GM23338 (cell line): ENCODE measurements at regions not wholly inside any gene's neighbourhood (a gene's known extent, or its start where the extent isn't known, plus 50 kb on each side); places are given as distances from the start of the nearest gene placed in this dataset.

Experiments
- ATAC-seq: fragments of 200-7000 bp; cut with Tn5 transposase; 3 replicates; pipeline ENCODE4 v1.9.1; 2020
- DNase-seq: peaks from one replicate; pipeline ENCODE4 v3.0.0-alpha.2; 2015; ENCODE audit warnings: low spot score
- H2AFZ ChIP-seq: fragments of 200-600 bp; sonication (generic); 2 replicates; pipeline ENCODE4 v1.8.0; 2016; ENCODE audit warnings: antibody characterized with exemption, mild to moderate bottlenecking, moderate library complexity
- H3F3A ChIP-seq: fragments of 200-600 bp; sonication (generic); replicated peaks from 2 replicates; pipeline ENCODE4 v1.8.0; 2017; ENCODE audit warnings: antibody characterized with exemption, mixed run types, low read depth
- H3K27ac ChIP-seq: fragments of 200-600 bp; sonication (generic); 2 replicates; pipeline ENCODE4 v1.6.1; 2016; ENCODE audit warnings: low read depth
- H3K27me3 ChIP-seq: fragments of 200-600 bp; sonication (generic); 2 replicates; pipeline ENCODE4 v1.8.0; 2016; ENCODE audit warnings: mild to moderate bottlenecking, mixed run types, moderate library complexity; ENCODE audit not compliant: insufficient read depth
- H3K36me3 ChIP-seq: fragments of 200-600 bp; sonication (generic); 2 replicates; pipeline ENCODE4 v1.8.0; 2016; ENCODE audit warnings: mild to moderate bottlenecking; ENCODE audit not compliant: insufficient read depth
- H3K4me1 ChIP-seq: fragments of 200-600 bp; sonication (generic); 2 replicates; pipeline ENCODE4 v1.8.0; 2016; ENCODE audit warnings: mild to moderate bottlenecking, moderate library complexity; ENCODE audit not compliant: insufficient read depth
- H3K4me2 ChIP-seq: fragments of 200-600 bp; sonication (generic); 2 replicates; pipeline ENCODE4 v1.7.1; 2017; ENCODE audit warnings: mixed run types
- H3K4me3 ChIP-seq: fragments of 200-600 bp; sonication (generic); 2 replicates; pipeline ENCODE4 v1.6.1; 2016; ENCODE audit warnings: mixed run types
- H3K79me2 ChIP-seq: fragments of 200-600 bp; sonication (generic); replicated peaks from 2 replicates; pipeline ENCODE4 v1.8.0; 2017; ENCODE audit warnings: mild to moderate bottlenecking; ENCODE audit not compliant: insufficient read depth
- H3K9me2 ChIP-seq: fragments of 200-600 bp; sonication (generic); 2 replicates; pipeline ENCODE4 v1.8.0; 2017; ENCODE audit not compliant: insufficient read depth
- H4K20me1 ChIP-seq: fragments of 200-600 bp; sonication (generic); replicated peaks from 2 replicates; pipeline ENCODE4 v1.8.0; 2017; ENCODE audit warnings: mild to moderate bottlenecking; ENCODE audit not compliant: insufficient read depth
- H3K27ac Mint-ChIP-seq: 2 replicates; pipeline ENCODE4 v1.8.0; 2020; ENCODE audit warnings: inconsistent platforms, mild to moderate bottlenecking, moderate library complexity, mixed read lengths
- H3K27me3 Mint-ChIP-seq: 3 replicates; pipeline ENCODE4 v1.8.0; 2022; ENCODE audit warnings: low read depth, mild to moderate bottlenecking, moderate library complexity, mixed read lengths, inconsistent platforms; ENCODE audit not compliant: insufficient read depth, poor library complexity
- H3K36me3 Mint-ChIP-seq: 3 replicates; pipeline ENCODE4 v1.8.0; 2021; ENCODE audit warnings: low read depth, mild to moderate bottlenecking, inconsistent platforms, moderate library complexity, mixed read lengths
- H3K4me1 Mint-ChIP-seq: 3 replicates; pipeline ENCODE4 v1.8.0; 2020; ENCODE audit warnings: mild to moderate bottlenecking, inconsistent platforms, mixed read lengths
- H3K4me3 Mint-ChIP-seq: 3 replicates; pipeline ENCODE4 v1.8.0; 2021; ENCODE audit warnings: moderate library complexity, mild to moderate bottlenecking, inconsistent platforms, mixed read lengths
- H3K9me3 Mint-ChIP-seq: 3 replicates; pipeline ENCODE4 v1.8.0; 2020; ENCODE audit warnings: moderate library complexity, mild to moderate bottlenecking, inconsistent platforms, mixed read lengths
- CREB1 ChIP-seq: fragments of 250-450 bp; sonication (Bioruptor Pico); IDR thresholded peaks from 2 replicates; pipeline ENCODE4 v1.5.0; 2020; ENCODE audit warnings: low read depth, mild to moderate bottlenecking, moderate library complexity
- EZH2 ChIP-seq: fragments of 200-600 bp; sonication (generic); IDR thresholded peaks from one replicate; pipeline ENCODE4 v1.8.0; 2017; ENCODE audit warnings: antibody characterized with exemption, mild to moderate bottlenecking, low read depth; ENCODE audit not compliant: unreplicated experiment
- EZH2phosphoT487 ChIP-seq: fragments of 200-600 bp; sonication (generic); IDR thresholded peaks from one replicate; pipeline ENCODE4 v1.8.1; 2018; ENCODE audit warnings: antibody characterized with exemption; ENCODE audit not compliant: unreplicated experiment
- NANOG ChIP-seq: IDR thresholded peaks from 2 replicates; pipeline ENCODE4 v1.6.1; 2016; ENCODE audit warnings: antibody characterized with exemption, borderline replicate concordance
- TF ChIP-seq, protein P1 (sequence below): IDR thresholded peaks from one replicate; pipeline ENCODE4 v1.6.1; 2018; ENCODE audit warnings: antibody characterized with exemption; ENCODE audit not compliant: unreplicated experiment
- TF ChIP-seq, protein P2 (sequence below), 2 experiments: fragments of 200-600 bp in 1 of 2; sonication (generic) in 1 of 2; conservative IDR thresholded peaks; 2 replicates each; pipeline versions ENCODE4 v1.5.1 to v1.6.1; 2016 to 2017; ENCODE audit warnings: antibody characterized with exemption in 2 of 2, low read depth in 2 of 2, mild to moderate bottlenecking in 2 of 2, moderate library complexity in 1 of 2
- TF ChIP-seq, protein P3 (sequence below): fragments of 250-450 bp; sonication (Bioruptor Pico); IDR thresholded peaks from 2 replicates; pipeline ENCODE4 v1.5.0; 2020; ENCODE audit warnings: mild to moderate bottlenecking, moderate library complexity
- TF ChIP-seq, protein P4 (sequence below): IDR thresholded peaks from 2 replicates; pipeline ENCODE4 v1.6.1; 2016; ENCODE audit warnings: antibody characterized with exemption

DNA sequence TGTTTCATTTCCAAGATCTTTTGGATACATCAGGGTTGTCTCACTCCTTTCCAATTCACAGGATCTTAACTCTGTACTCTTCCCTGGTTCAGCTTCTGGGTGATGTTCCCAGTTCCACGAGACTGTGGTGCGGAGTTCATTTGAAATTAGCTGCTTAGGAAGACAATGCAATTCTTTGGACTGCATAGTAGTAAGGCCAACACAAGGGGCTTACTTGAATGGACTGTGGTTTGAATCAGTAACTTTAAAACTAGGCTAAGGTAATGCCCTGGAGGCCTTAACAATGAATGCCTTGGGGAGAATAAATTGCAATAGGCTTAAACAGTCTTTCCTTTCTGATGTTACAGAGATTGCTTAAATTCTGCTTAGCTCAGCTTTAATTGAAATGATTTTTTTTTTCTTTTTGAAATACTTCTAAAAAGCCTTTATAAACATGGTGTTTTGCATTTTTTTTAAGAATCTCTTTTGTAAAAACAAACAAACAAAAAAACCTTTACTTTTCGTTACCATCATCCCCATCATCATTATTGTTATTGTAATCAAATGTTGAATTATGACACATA, 133.8 kb upstream of the MEF2C start (continued):
- TF ChIP-seq, protein P1, sequence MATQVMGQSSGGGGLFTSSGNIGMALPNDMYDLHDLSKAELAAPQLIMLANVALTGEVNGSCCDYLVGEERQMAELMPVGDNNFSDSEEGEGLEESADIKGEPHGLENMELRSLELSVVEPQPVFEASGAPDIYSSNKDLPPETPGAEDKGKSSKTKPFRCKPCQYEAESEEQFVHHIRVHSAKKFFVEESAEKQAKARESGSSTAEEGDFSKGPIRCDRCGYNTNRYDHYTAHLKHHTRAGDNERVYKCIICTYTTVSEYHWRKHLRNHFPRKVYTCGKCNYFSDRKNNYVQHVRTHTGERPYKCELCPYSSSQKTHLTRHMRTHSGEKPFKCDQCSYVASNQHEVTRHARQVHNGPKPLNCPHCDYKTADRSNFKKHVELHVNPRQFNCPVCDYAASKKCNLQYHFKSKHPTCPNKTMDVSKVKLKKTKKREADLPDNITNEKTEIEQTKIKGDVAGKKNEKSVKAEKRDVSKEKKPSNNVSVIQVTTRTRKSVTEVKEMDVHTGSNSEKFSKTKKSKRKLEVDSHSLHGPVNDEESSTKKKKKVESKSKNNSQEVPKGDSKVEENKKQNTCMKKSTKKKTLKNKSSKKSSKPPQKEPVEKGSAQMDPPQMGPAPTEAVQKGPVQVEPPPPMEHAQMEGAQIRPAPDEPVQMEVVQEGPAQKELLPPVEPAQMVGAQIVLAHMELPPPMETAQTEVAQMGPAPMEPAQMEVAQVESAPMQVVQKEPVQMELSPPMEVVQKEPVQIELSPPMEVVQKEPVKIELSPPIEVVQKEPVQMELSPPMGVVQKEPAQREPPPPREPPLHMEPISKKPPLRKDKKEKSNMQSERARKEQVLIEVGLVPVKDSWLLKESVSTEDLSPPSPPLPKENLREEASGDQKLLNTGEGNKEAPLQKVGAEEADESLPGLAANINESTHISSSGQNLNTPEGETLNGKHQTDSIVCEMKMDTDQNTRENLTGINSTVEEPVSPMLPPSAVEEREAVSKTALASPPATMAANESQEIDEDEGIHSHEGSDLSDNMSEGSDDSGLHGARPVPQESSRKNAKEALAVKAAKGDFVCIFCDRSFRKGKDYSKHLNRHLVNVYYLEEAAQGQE, result no peak
- TF ChIP-seq EZH2phosphoT487, result no peak

DNA sequence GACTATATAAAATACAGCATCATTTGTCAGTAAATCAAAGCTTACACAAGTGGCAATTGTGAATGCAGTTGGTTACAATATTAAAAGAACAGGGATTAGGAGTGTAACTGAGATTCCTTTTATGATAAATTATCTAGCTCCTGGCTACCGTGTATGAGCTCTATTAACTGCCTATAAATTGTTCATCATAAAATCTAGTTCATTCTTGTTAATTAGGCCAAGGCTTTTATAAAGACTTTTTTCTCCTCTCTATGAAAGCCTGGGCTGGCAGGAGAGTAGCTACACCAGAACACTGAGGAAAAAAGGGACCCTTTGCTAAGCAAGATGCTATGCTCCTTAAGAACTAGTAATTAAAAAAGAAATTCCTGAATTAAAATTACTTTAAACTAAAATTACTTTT, 132.4 kb upstream of the MEF2C start:
- Histone ChIP-seq H3K9me2 (no peaks in the 10 kb centered on the region), H3K4me2 (no peak overlapping the region), H3K36me3 (no peaks in the 10 kb centered on the region), H3K4me3 (no peak overlapping the region), H2AFZ (no peak overlapping the region), H4K20me1 (no peaks in the 10 kb centered on the region), H3F3A (no peaks in the 10 kb centered on the region), H3K27me3 (no peaks in the 10 kb centered on the region), H3K27ac (no peak overlapping the region), H3K4me1 (peaks cover 18% of the 10 kb centered on the region), H3K79me2 (no peaks in the 10 kb centered on the region)
- no peak for ATAC-seq
- Mint-ChIP-seq H3K36me3 (no peaks in the 10 kb centered on the region), H3K4me1 (peaks cover 23% of the 10 kb centered on the region), H3K27me3 (peaks cover 2% of the 10 kb centered on the region), H3K9me3 (no peaks in the 10 kb centered on the region), H3K27ac (no peak overlapping the region), H3K4me3 (no peak overlapping the region)
- DNase-seq, result no peak
- TF ChIP-seq, protein P2, sequence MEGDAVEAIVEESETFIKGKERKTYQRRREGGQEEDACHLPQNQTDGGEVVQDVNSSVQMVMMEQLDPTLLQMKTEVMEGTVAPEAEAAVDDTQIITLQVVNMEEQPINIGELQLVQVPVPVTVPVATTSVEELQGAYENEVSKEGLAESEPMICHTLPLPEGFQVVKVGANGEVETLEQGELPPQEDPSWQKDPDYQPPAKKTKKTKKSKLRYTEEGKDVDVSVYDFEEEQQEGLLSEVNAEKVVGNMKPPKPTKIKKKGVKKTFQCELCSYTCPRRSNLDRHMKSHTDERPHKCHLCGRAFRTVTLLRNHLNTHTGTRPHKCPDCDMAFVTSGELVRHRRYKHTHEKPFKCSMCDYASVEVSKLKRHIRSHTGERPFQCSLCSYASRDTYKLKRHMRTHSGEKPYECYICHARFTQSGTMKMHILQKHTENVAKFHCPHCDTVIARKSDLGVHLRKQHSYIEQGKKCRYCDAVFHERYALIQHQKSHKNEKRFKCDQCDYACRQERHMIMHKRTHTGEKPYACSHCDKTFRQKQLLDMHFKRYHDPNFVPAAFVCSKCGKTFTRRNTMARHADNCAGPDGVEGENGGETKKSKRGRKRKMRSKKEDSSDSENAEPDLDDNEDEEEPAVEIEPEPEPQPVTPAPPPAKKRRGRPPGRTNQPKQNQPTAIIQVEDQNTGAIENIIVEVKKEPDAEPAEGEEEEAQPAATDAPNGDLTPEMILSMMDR (conservative IDR thresholded peaks at IDR 0.05; ENCODE audit: low read depth in 2 of 2), result no peak
- TF ChIP-seq EZH2, result no peak
- TF ChIP-seq, protein P1, result no peak
- TF ChIP-seq, protein P3, sequence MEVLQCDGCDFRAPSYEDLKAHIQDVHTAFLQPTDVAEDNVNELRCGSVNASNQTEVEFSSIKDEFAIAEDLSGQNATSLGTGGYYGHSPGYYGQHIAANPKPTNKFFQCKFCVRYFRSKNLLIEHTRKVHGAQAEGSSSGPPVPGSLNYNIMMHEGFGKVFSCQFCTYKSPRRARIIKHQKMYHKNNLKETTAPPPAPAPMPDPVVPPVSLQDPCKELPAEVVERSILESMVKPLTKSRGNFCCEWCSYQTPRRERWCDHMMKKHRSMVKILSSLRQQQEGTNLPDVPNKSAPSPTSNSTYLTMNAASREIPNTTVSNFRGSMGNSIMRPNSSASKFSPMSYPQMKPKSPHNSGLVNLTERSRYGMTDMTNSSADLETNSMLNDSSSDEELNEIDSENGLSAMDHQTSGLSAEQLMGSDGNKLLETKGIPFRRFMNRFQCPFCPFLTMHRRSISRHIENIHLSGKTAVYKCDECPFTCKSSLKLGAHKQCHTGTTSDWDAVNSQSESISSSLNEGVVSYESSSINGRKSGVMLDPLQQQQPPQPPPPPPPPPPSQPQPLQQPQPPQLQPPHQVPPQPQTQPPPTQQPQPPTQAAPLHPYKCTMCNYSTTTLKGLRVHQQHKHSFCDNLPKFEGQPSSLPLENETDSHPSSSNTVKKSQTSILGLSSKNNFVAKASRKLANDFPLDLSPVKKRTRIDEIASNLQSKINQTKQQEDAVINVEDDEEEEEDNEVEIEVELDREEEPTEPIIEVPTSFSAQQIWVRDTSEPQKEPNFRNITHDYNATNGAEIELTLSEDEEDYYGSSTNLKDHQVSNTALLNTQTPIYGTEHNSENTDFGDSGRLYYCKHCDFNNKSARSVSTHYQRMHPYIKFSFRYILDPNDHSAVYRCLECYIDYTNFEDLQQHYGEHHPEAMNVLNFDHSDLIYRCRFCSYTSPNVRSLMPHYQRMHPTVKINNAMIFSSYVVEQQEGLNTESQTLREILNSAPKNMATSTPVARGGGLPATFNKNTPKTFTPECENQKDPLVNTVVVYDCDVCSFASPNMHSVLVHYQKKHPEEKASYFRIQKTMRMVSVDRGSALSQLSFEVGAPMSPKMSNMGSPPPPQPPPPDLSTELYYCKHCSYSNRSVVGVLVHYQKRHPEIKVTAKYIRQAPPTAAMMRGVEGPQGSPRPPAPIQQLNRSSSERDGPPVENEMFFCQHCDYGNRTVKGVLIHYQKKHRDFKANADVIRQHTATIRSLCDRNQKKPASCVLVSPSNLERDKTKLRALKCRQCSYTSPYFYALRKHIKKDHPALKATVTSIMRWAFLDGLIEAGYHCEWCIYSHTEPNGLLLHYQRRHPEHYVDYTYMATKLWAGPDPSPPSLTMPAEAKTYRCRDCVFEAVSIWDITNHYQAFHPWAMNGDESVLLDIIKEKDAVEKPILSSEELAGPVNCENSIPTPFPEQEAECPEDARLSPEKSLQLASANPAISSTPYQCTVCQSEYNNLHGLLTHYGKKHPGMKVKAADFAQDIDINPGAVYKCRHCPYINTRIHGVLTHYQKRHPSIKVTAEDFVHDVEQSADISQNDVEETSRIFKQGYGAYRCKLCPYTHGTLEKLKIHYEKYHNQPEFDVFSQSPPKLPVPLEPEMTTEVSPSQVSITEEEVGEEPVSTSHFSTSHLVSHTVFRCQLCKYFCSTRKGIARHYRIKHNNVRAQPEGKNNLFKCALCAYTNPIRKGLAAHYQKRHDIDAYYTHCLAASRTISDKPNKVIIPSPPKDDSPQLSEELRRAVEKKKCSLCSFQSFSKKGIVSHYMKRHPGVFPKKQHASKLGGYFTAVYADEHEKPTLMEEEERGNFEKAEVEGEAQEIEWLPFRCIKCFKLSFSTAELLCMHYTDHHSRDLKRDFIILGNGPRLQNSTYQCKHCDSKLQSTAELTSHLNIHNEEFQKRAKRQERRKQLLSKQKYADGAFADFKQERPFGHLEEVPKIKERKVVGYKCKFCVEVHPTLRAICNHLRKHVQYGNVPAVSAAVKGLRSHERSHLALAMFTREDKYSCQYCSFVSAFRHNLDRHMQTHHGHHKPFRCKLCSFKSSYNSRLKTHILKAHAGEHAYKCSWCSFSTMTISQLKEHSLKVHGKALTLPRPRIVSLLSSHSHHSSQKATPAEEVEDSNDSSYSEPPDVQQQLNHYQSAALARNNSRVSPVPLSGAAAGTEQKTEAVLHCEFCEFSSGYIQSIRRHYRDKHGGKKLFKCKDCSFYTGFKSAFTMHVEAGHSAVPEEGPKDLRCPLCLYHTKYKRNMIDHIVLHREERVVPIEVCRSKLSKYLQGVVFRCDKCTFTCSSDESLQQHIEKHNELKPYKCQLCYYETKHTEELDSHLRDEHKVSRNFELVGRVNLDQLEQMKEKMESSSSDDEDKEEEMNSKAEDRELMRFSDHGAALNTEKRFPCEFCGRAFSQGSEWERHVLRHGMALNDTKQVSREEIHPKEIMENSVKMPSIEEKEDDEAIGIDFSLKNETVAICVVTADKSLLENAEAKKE (CRISPR knock-in tag), result no peak
- TF ChIP-seq, protein P4, sequence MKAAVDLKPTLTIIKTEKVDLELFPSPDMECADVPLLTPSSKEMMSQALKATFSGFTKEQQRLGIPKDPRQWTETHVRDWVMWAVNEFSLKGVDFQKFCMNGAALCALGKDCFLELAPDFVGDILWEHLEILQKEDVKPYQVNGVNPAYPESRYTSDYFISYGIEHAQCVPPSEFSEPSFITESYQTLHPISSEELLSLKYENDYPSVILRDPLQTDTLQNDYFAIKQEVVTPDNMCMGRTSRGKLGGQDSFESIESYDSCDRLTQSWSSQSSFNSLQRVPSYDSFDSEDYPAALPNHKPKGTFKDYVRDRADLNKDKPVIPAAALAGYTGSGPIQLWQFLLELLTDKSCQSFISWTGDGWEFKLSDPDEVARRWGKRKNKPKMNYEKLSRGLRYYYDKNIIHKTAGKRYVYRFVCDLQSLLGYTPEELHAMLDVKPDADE, result no peak
- TF ChIP-seq EZH2phosphoT487, result no peak
- TF ChIP-seq CREB1 (CRISPR knock-in tag), result no peak
- TF ChIP-seq NANOG, result no peak
